Psoas muscle (tissue), 7 donors: ENCODE measurements at regions not wholly inside any gene's neighbourhood (a gene's known extent, or its start where the extent isn't known, plus 50 kb on each side); places are given as distances from the start of the nearest gene placed in this dataset.

Experiments
- ATAC-seq, 4 donors: fragments of 200-7000 bp; cut with Tn5 transposase; one replicate each; pipeline ENCODE4 v1.9.1; 2020; ENCODE audit warnings: moderate library complexity in 3 of 4, mild to moderate bottlenecking in 2 of 4
- DNase-seq, 2 donors: peaks; one replicate each; pipeline ENCODE4 v3.0.0-alpha.2; 2020
- H3K27ac ChIP-seq: fragments of 200-600 bp; one replicate; pipeline ENCODE4 v1.8.0; 2022
- H3K27me3 ChIP-seq, 3 donors: fragments of 200-600 bp in 1 of 3; one replicate each; pipeline versions ENCODE4 v1.6.1 to v1.8.0; 2013 to 2022; ENCODE audit warnings: low read length in 2 of 3, mild to moderate bottlenecking in 2 of 3, moderate library complexity in 1 of 3; ENCODE audit not compliant: insufficient read depth in 3 of 3
- H3K36me3 ChIP-seq, 2 donors: fragments of 200-600 bp in 1 of 2; one replicate each; pipeline versions ENCODE4 v1.6.1 to v1.8.0; 2013 to 2022; ENCODE audit warnings: low read depth in 1 of 2, mild to moderate bottlenecking in 1 of 2, moderate library complexity in 1 of 2; ENCODE audit not compliant: insufficient read depth in 1 of 2
- H3K4me1 ChIP-seq: fragments of 200-600 bp; one replicate; pipeline ENCODE4 v1.8.0; 2022
- H3K4me3 ChIP-seq: fragments of 200-600 bp; one replicate; pipeline ENCODE4 v1.8.0; 2022; ENCODE audit warnings: mild to moderate bottlenecking
- H3K9me3 ChIP-seq: fragments of 200-600 bp; one replicate; pipeline ENCODE4 v1.8.0; 2022
- WGBS, 3 donors: extraction: QIAGEN DNeasy Blood & Tissue Kit; methylation state at CpG; one replicate each; pipeline versions ENCODE4 v1.1.6 to v1.1.7; 2013; 5-methylcytosine and 5-hydroxymethylcytosine counted together
- intact Hi-C, 2 donors: fragments of 100-400 bp; cut with DNase I; formaldehyde crosslinking; loops; one replicate each; pipeline versions ENCODE4 v1.11.0 to v1.14.2; 2022
- TF ChIP-seq, protein P1 (sequence below): fragments of 200-600 bp; IDR thresholded peaks from one replicate; pipeline ENCODE4 v1.8.0; 2022; ENCODE audit warnings: antibody characterized with exemption
- donor health status: healthy with polysubstance abuse.
- donor health status: DM: no; HTN: no; CAD: no; lungs with moderate emphysema.
- donor health status: Bipolar disorder and iron deficiency.
- donor health status: healthy.
- donor health status: DM: yes; HTN: yes; CAD: no.
- donor health status: DM: no; HTN: no; CAD: no.
- donor health status: DM: yes; HTN: yes; CAD: no.

DNA sequence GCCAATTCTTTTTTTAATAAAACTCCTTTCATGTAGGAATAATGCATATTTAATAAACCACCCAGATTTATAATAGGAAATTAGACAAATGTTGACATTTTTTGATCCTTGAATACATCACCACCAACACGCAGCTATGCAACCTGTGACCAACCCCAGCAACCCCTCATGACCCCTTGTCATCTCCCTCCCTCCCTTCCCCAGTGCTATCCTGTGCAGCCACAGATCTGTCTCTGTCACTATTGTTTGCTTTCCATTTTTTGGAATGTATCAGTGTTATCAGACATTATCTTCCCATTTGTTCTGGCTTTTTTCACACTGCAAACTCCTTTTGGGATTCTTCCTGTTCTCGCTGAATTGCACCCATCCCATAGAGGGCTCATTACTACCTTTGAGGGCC lies 114.1 kb downstream of the VPREB1 start:
- DNase-seq: no peak

DNA sequence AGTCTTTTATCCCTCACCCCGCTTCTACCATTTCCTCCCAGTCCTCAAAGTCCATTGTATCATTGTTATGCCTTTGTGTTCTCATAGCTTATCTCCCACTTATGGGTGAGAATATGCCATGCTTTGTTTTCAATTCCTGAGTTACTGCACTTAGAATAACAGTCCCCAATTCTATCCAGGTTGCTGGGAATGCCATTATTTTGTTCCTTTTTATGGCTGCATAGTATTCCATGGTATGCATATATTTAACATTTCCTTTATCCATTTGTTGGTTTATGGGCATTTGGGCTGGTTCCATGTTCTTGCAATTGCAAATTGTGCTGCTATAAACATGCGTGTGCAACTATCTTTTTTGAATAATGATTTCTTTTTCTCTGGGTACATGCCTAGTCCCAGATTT lies 114.9 kb downstream of the VPREB1 start:
- WGBS, 3 donors: 67 to 87% (median 87%) methylated on average over 2 of the region's 2 CpGs
- DNase-seq: no peak
- intact Hi-C loops: no loop called here
- Histone ChIP-seq H3K9me3 (no peaks in the 10 kb centered on the region), H3K4me1 (no peaks in the 10 kb centered on the region), H3K36me3 (no peaks in the 10 kb centered on the region), H3K4me3 (no peak overlapping the region), H3K27ac (no peak overlapping the region), H3K27me3 (peaks cover 0 to 24% (median 0%) of the 10 kb centered on the region in 3 donors)
- ATAC-seq: no peak
- TF ChIP-seq, protein P1, sequence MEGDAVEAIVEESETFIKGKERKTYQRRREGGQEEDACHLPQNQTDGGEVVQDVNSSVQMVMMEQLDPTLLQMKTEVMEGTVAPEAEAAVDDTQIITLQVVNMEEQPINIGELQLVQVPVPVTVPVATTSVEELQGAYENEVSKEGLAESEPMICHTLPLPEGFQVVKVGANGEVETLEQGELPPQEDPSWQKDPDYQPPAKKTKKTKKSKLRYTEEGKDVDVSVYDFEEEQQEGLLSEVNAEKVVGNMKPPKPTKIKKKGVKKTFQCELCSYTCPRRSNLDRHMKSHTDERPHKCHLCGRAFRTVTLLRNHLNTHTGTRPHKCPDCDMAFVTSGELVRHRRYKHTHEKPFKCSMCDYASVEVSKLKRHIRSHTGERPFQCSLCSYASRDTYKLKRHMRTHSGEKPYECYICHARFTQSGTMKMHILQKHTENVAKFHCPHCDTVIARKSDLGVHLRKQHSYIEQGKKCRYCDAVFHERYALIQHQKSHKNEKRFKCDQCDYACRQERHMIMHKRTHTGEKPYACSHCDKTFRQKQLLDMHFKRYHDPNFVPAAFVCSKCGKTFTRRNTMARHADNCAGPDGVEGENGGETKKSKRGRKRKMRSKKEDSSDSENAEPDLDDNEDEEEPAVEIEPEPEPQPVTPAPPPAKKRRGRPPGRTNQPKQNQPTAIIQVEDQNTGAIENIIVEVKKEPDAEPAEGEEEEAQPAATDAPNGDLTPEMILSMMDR: no peak

More for the DNA sequence above, 114.1 kb downstream of the VPREB1 start:
- intact Hi-C loops: no loop called here
- Histone ChIP-seq H3K4me1 (no peaks in the 10 kb centered on the region), H3K27ac (no peak overlapping the region), H3K9me3 (no peaks in the 10 kb centered on the region), H3K36me3 (no peaks in the 10 kb centered on the region), H3K27me3 (peaks cover 0 to 24% (median 3%) of the 10 kb centered on the region in 3 donors), H3K4me3 (no peak overlapping the region)
- 89 to 92% (median 89%) methylated on average over 2 of the region's 2 CpGs for WGBS, 3 donors
- ATAC-seq: no peak
- TF ChIP-seq, protein P1: no peak

DNA sequence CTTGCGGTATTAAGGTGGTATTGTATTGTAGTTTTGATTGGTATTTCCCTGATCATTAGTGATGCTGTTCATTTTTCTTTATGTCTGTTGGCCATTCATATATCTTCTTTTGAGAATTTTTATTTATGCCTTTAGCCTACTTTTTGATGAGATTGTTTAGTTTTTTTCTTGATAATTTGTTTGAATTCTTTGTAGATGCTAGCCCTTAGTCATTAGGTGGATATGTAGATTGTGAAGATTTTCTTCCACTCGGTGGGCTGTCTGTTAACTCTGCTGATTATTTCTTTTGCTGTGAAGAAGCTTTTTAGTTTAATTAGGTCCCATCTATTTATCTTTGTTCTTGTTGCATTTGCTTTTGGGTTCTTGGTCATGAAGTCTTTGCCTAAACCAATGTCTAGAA lies 115.4 kb downstream of the VPREB1 start:
- intact Hi-C loops: no loop called here
- ATAC-seq (no peak), DNase-seq (no peak)
- TF ChIP-seq, protein P1: no peak
- H3K9me3 ChIP-seq: no peaks in the 10 kb centered on the region
- no peak overlapping the region for H3K27ac ChIP-seq
- peaks cover 0 to 21% (median 0%) of the 10 kb centered on the region in 3 donors for H3K27me3 ChIP-seq
- H3K4me3 ChIP-seq: no peak overlapping the region
- H3K36me3 ChIP-seq: no peaks in the 10 kb centered on the region
- H3K4me1 ChIP-seq: no peaks in the 10 kb centered on the region
- 77 to 95% (median 81%) methylated on average over 2 of the region's 2 CpGs for WGBS, 3 donors

DNA sequence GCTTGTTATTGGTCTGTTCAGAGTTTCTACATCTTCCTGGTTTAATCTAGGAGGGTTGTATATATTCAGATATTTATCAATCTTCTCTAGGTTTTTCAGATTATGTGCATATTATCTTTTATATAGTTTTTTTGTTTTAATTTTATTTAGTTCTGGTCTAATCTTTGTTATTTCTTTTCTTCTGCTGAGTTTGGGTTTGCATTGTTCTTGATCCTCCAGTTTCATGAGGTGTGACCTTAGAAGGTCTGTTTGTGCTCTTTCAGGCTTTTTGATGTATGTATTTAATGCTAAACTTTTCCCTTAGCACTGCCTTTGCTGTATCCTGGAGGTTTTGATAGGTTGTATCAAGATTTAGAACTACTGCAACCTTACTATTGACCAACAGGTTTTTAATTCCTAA lies 117.7 kb downstream of the VPREB1 start:
- TF ChIP-seq, protein P1: no peak
- Histone ChIP-seq H3K4me1 (no peaks in the 10 kb centered on the region), H3K9me3 (no peaks in the 10 kb centered on the region), H3K27ac (no peak overlapping the region), H3K4me3 (no peak overlapping the region), H3K27me3 (peaks cover 0 to 15% (median 1%) of the 10 kb centered on the region in 3 donors), H3K36me3 (no peaks in the 10 kb centered on the region)
- DNase-seq (no peak), ATAC-seq (no peak)
- intact Hi-C loops: no loop called here

DNA sequence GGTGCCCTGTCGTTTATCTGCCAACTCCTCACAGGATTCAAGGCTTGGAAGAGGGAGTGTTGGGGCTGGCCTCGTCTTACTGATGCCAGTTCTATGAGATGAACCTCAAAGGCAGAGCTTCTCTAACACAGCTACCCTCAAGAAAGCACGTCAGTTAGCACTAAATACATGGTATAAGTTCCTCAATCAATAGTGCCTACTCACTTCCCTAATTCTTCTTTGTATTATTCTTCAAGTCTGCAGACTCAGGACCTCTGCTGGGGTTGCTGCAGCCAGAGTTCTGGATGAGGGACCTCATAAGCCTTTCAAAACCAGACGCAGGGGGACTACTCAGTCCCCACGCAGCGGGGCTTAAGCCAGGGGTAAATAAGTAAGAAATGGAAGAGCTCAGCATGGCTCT lies 118.3 kb downstream of the VPREB1 start:
- TF ChIP-seq, protein P1: no peak
- 58 to 61% (median 58%) methylated on average over 6 of the region's 6 CpGs for WGBS, 3 donors
- no peaks in the 10 kb centered on the region for H3K4me1 ChIP-seq
- DNase-seq (no peak), ATAC-seq (no peak)
- no peak overlapping the region for H3K4me3 ChIP-seq
- no peak overlapping the region for H3K27ac ChIP-seq
- no peaks in the 10 kb centered on the region for H3K9me3 ChIP-seq
- H3K36me3 ChIP-seq: no peaks in the 10 kb centered on the region
- H3K27me3 ChIP-seq: peaks cover 0 to 15% (median 1%) of the 10 kb centered on the region in 3 donors
- intact Hi-C loops: no loop called here
